Fibroblast of pulmonary artery (primary cell): ENCODE measurements at regions not wholly inside any gene's neighbourhood (a gene's known extent, or its start where the extent isn't known, plus 50 kb on each side); places are given as distances from the start of the nearest gene placed in this dataset.

Experiments used
- DNase-seq: peaks from one replicate; pipeline ENCODE4 v3.0.0-alpha.2; 2010; ENCODE audit warnings: low read depth
- H3K4me3 ChIP-seq: replicated peaks from 2 replicates; pipeline ENCODE4 v1.5.1; 2011; ENCODE audit warnings: low read depth, mild to moderate bottlenecking, control low read depth, low read length, moderate library complexity
- TF ChIP-seq, protein P1 (sequence below): IDR thresholded peaks from 2 replicates; pipeline ENCODE4 v1.5.1; 2011; ENCODE audit warnings: mild to moderate bottlenecking, control low read depth, low read length, inconsistent platforms; ENCODE audit errors: missing control alignments

DNA sequence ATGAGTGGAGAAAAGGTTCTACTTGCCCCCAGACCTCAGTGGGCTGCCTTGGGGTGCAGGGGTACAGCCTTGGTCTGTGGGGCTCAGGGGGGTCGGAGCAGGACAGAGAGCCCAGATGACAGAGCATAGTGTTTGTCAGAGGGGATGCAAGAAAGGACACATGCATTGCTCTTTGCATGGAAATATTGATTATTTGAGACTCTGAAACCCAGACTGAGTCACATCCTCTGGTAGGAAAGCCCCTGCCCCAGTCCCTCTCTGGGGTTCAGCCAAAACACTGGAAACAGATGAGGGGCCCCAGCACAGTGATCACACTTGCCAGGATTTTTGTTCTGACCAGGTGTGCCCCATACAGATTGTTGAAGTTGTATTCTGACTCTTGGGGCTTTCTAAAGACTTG, 1094.4 kb downstream of the BCL11B start:
- no peak for DNase-seq
- TF ChIP-seq, protein P1, sequence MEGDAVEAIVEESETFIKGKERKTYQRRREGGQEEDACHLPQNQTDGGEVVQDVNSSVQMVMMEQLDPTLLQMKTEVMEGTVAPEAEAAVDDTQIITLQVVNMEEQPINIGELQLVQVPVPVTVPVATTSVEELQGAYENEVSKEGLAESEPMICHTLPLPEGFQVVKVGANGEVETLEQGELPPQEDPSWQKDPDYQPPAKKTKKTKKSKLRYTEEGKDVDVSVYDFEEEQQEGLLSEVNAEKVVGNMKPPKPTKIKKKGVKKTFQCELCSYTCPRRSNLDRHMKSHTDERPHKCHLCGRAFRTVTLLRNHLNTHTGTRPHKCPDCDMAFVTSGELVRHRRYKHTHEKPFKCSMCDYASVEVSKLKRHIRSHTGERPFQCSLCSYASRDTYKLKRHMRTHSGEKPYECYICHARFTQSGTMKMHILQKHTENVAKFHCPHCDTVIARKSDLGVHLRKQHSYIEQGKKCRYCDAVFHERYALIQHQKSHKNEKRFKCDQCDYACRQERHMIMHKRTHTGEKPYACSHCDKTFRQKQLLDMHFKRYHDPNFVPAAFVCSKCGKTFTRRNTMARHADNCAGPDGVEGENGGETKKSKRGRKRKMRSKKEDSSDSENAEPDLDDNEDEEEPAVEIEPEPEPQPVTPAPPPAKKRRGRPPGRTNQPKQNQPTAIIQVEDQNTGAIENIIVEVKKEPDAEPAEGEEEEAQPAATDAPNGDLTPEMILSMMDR = no peak

DNA sequence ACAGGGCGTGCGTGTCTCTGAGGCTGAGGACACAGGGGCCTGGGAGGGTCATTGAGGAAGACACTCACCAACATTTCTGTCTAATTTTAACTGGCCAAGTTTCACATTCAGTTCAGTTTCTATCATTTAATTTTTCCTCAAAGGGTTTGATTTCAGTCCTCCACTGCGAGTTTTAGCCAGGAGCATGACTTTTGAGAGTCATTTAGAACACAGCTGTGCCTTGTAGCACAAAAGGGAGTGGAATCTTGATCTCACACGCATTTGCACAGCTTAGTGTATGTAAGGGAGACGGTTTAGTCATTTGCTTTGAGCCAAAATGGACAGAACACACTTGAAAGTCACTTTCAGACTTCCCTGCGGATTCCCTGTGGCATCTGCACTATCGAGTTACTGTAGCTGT, 1090.8 kb downstream of the BCL11B start:
- TF ChIP-seq, protein P1 = no peak
- DNase-seq = no peak
- H3K4me3 ChIP-seq = no peak overlapping the region

More for the DNA sequence above, 1094.4 kb downstream of the BCL11B start:
- no peak overlapping the region for H3K4me3 ChIP-seq

DNA sequence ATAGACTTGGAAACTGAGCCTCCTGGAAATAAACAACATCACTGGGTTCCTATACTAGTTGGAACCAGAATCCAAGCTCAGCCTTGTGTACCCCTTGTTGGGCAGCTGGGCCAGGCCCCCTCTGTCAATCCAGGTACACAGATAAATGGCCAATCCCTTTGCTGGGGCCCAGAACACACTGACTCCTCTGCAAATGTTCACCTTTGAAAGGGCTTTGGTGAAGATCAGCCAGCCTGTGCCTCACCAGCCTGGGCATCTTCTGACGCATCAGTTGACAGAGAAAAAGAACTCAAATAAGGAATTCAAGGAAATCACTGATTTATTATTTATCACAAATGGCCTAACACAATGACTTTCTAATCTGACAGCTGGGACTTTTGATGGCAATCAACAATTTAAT, 1090.2 kb downstream of the BCL11B start:
- H3K4me3 ChIP-seq = no peak overlapping the region
- DNase-seq = no peak
- TF ChIP-seq, protein P1 = no peak

DNA sequence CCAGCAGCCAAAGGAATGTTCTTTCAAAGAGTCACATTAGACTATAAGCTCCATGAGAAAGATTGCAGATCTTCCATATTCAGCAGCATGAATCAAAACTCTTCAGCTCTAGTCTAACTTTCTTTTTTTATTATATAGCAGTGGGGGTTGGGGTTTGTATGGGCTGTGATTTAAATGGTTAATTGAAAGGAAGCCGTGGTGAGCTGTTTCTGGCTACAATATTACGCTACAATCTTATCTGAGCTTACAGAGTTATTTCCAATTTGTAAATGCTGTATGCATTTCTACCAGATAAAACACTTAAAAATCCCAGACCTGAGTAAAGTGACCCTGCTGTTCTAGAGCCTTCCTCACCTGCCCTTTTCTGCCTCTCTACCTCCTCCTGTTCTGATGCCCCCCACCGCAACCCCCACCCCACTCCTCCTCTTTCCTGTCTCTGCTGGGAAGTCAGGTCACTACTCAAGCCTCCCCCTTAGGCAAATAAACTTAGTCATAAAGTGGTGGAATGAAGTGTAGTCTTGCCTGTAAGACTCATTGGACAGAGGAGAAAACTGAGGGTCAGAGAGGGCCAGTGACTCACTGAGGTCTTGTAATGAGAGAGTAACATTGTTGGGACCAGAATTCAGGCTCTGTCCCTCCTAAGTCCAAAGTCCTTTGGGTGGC, 1089.5 kb downstream of the BCL11B start:
- no peak overlapping the region for H3K4me3 ChIP-seq
- TF ChIP-seq, protein P1 = no peak
- peak; percentile 8 for DNase-seq

DNA sequence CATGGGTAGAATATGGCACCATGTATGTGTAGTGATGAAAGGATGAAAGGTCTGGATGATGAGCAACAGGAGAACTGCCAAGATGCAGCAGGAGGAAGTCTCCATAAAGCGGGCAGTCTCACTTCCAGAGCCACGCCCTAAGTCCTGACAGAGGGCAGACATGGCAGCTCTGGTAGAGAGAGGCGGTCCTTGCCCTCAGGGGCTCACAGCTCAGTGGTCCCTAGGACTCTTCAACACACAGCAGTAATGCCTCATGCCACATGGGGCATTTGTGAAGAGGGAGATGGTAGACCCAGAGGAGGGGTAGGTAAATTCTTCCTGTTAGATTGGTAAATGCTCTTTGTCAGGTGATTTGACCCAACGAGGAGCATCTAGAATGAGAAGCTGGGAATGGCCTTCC, 1088.4 kb downstream of the BCL11B start:
- TF ChIP-seq, protein P1 = no peak
- DNase-seq = no peak
- no peak overlapping the region for H3K4me3 ChIP-seq

DNA sequence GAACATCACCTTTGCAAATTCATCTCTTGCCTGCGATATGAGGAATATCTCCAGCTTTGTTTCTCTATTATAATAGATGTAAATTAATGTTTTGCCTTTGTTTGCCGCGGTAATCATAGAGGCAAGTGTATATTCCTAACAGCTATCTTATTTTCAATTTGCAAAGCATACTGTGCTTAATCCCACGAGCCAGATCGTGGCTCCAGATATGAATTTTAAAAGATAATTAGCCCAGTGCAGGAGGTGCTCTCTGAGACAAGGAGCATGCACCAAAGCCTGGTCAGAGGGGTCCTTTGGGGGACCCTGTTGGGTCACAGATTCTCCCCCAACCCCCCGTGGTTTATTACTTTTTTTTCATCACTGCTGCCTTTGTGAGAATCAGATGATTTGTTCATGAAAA, 1087.5 kb downstream of the BCL11B start:
- TF ChIP-seq, protein P1 = no peak
- DNase-seq = no peak
- H3K4me3 ChIP-seq = no peak overlapping the region

DNA sequence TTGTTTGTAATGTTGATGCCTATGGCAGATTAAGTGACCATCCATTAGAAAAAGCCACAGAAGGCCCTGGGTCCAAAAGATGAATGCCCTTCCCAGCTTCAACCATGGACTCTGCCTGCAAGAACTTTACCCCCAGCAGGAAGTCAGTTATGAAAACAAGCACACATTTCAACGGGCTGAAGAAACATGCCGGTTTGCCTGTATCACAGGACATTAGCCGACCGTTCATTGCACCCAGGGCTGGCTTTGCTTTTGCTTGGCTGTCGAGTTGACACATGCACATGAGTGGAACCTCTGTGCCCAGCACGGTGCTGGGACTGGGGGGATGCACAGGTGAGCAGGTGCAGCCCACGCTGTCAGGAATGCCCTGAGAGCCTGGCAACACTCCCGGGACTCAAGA, 1087.0 kb downstream of the BCL11B start:
- DNase-seq = no peak
- H3K4me3 ChIP-seq = no peak overlapping the region
- TF ChIP-seq, protein P1 = no peak
